OCI-LY7 (cell line): ENCODE measurements at regions not wholly inside any gene's neighbourhood (a gene's known extent, or its start where the extent isn't known, plus 50 kb on each side); places are given as distances from the start of the nearest gene placed in this dataset.

Experiments
- BruUV-seq: library from RNA; stranded (reverse); fragments of 400-500 nt; replicated peaks from 2 replicates; lab custom pipeline; 2021; lab: Mats Ljungman, UMichigan
- CTCF ChIA-PET: fragments of 300-600 bp; sonication (Branson Sonifier 250); formaldehyde crosslinking; loops from one replicate; lab custom pipeline; 2022; ENCODE audit warnings: antibody characterized with exemption; ENCODE audit not compliant: unreplicated experiment; lab: Charles Lee
- POLR2A ChIA-PET: fragments of 300-600 bp; sonication (Branson Sonifier 250); formaldehyde crosslinking; loops from one replicate; lab custom pipeline; 2022; ENCODE audit warnings: antibody characterized with exemption; lab: Charles Lee
- DNase-seq: peaks from one replicate; pipeline ENCODE4 v3.0.0-alpha.2; 2015; ENCODE audit warnings: low spot score
- H2AFZ ChIP-seq: fragments of 200-600 bp; sonication (generic), shearing (Covaris generic); 2 replicates; pipeline ENCODE4 v1.6.1; 2014; ENCODE audit warnings: mild to moderate bottlenecking, antibody characterized with exemption, low read length, moderate library complexity
- H3K27ac ChIP-seq: fragments of 200-600 bp; sonication (generic); 2 replicates; pipeline ENCODE4 v1.5.1; 2014; ENCODE audit warnings: mixed run types, low read depth, mild to moderate bottlenecking, moderate library complexity, low read length, inconsistent platforms; ENCODE audit not compliant: poor library complexity, severe bottlenecking
- H3K36me3 ChIP-seq: fragments of 200-600 bp; sonication (generic); 2 replicates; pipeline ENCODE4 v1.6.1; 2014; ENCODE audit warnings: mild to moderate bottlenecking, antibody characterized with exemption, low read length, moderate library complexity, mixed read lengths; ENCODE audit not compliant: insufficient read depth
- H3K4me1 ChIP-seq: fragments of 200-600 bp; sonication (generic); 2 replicates; pipeline ENCODE4 v1.5.1; 2014; ENCODE audit warnings: mild to moderate bottlenecking, low read length; ENCODE audit not compliant: insufficient read depth, poor library complexity, severe bottlenecking
- H3K4me2 ChIP-seq: fragments of 200-600 bp; sonication (generic); 2 replicates; pipeline ENCODE4 v1.6.1; 2014; ENCODE audit warnings: mild to moderate bottlenecking, low read length
- H3K4me3 ChIP-seq: fragments of 200-600 bp; sonication (generic); 2 replicates; pipeline ENCODE4 v1.5.1; 2014; ENCODE audit warnings: mild to moderate bottlenecking, low read depth, low read length; ENCODE audit not compliant: poor library complexity, severe bottlenecking
- H3K79me2 ChIP-seq: fragments of 200-600 bp; sonication (generic); 2 replicates; pipeline ENCODE4 v1.6.1; 2016; ENCODE audit warnings: low read depth, mild to moderate bottlenecking, low read length, moderate library complexity, mixed read lengths; ENCODE audit not compliant: insufficient read depth
- H3K9me2 ChIP-seq: fragments of 200-600 bp; sonication (generic); 2 replicates; pipeline ENCODE4 v1.6.1; 2016; ENCODE audit warnings: mild to moderate bottlenecking, low read length, mixed read lengths; ENCODE audit not compliant: insufficient read depth
- H3K9me3 ChIP-seq: fragments of 200-600 bp; sonication (generic); 2 replicates; pipeline ENCODE4 v1.6.1; 2014; ENCODE audit warnings: mild to moderate bottlenecking, mixed run types, low read length, mixed read lengths
- H4K20me1 ChIP-seq: fragments of 200-600 bp; sonication (generic); 2 replicates; pipeline ENCODE4 v1.6.1; 2014; ENCODE audit warnings: mild to moderate bottlenecking, antibody characterized with exemption, low read length, moderate library complexity, mixed read lengths; ENCODE audit not compliant: insufficient read depth
- EZH2phosphoT487 ChIP-seq: fragments of 200-600 bp; sonication (generic); IDR thresholded peaks from 2 replicates; pipeline ENCODE4 v1.6.1; 2018; ENCODE audit warnings: low read depth, borderline replicate concordance, mild to moderate bottlenecking, mixed run types, antibody characterized with exemption, low read length, moderate library complexity, mixed read lengths
- intact Hi-C: fragments of 100-400 bp; cut with micrococcal nuclease; formaldehyde crosslinking; loops from one replicate; pipeline ENCODE4 v1.10.0; 2022; ENCODE audit not compliant: unreplicated experiment
- TF ChIP-seq, protein P1 (sequence below): fragments of 200-600 bp; sonication (generic); conservative IDR thresholded peaks from 2 replicates; pipeline ENCODE4 v1.5.1; 2014; ENCODE audit warnings: mild to moderate bottlenecking, antibody characterized with exemption, low read length, moderate library complexity, mixed read lengths

DNA sequence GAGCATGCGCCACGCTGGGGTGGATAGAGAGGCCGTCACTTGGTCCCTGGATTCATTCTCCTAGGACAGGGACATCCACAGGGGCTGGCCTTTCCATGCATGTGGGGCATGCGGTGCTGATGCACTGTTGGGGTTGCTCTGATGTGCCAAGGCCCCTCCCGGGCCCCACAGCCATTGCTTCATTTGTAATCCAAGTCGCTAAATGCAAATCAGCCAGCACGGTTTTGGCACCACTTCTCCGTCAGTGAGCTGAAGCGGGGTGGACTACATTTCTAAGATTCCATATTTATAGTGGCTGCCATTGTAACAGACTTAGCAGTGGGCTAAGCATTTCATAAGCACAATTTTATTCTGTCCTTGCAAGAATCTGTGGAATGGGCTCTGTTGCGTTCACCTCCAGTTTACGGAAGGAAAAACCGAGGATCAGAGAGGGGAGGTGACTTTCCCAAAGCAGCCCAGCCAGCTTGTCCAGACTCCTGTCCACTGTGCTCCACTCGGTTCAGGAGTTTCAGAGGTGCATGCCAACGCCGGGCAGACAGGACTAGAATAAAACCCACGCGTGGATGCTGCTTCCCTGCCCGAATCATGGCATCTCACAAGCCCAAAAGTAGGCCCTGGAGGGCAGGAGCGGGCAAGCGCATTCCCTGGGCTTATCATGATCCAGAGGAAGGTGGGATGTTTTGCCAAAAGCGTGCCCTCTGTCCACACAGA is 102.6 kb upstream of the COL5A1 start:
- H3K4me1 ChIP-seq = no peaks in the 10 kb centered on the region
- intact Hi-C loops = no loop called here
- no peak for DNase-seq
- H3K79me2 ChIP-seq = no peaks in the 10 kb centered on the region
- H4K20me1 ChIP-seq = no peaks in the 10 kb centered on the region
- BruUV-seq = no TSS peak
- POLR2A ChIA-PET = no interaction called here
- no peak overlapping the region for H3K27ac ChIP-seq
- H3K4me2 ChIP-seq = no peak overlapping the region
- no peaks in the 10 kb centered on the region for H3K36me3 ChIP-seq
- CTCF ChIA-PET = no interaction called here
- H2AFZ ChIP-seq = no peak overlapping the region
- H3K9me2 ChIP-seq = no peaks in the 10 kb centered on the region
- H3K9me3 ChIP-seq = no peaks in the 10 kb centered on the region
- no peak for TF ChIP-seq EZH2phosphoT487
- TF ChIP-seq, protein P1, sequence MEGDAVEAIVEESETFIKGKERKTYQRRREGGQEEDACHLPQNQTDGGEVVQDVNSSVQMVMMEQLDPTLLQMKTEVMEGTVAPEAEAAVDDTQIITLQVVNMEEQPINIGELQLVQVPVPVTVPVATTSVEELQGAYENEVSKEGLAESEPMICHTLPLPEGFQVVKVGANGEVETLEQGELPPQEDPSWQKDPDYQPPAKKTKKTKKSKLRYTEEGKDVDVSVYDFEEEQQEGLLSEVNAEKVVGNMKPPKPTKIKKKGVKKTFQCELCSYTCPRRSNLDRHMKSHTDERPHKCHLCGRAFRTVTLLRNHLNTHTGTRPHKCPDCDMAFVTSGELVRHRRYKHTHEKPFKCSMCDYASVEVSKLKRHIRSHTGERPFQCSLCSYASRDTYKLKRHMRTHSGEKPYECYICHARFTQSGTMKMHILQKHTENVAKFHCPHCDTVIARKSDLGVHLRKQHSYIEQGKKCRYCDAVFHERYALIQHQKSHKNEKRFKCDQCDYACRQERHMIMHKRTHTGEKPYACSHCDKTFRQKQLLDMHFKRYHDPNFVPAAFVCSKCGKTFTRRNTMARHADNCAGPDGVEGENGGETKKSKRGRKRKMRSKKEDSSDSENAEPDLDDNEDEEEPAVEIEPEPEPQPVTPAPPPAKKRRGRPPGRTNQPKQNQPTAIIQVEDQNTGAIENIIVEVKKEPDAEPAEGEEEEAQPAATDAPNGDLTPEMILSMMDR = no peak
- no peak overlapping the region for H3K4me3 ChIP-seq

GRCh38 chr9:134539586-134540194 is 101.9 kb upstream of the COL5A1 start:
- no TSS peak for BruUV-seq
- Histone ChIP-seq H3K4me1 (no peaks in the 10 kb centered on the region), H3K9me2 (no peaks in the 10 kb centered on the region)

More at GRCh38 chr9:134539586-134540194, 101.9 kb upstream of the COL5A1 start:
- ChIA-PET CTCF (no interaction called here), POLR2A (no interaction called here)
- H3K9me3 ChIP-seq = no peaks in the 10 kb centered on the region
- intact Hi-C loops = no loop called here
- H3K27ac ChIP-seq = no peak overlapping the region
- no peaks in the 10 kb centered on the region for H4K20me1 ChIP-seq
- DNase-seq = no peak
- no peaks in the 10 kb centered on the region for H3K79me2 ChIP-seq
- H3K4me2 ChIP-seq = no peak overlapping the region
- no peak overlapping the region for H3K4me3 ChIP-seq
- TF ChIP-seq EZH2phosphoT487 = no peak
- TF ChIP-seq, protein P1 = no peak
- H3K36me3 ChIP-seq = no peaks in the 10 kb centered on the region
- no peak overlapping the region for H2AFZ ChIP-seq
